Left ventricle myocardium inferior (tissue), 1 donor: ENCODE measurements at regions not wholly inside any gene's neighbourhood (a gene's known extent, or its start where the extent isn't known, plus 50 kb on each side); places are given as distances from the start of the nearest gene placed in this dataset.

Source experiments
- DNase-seq: peaks from one replicate; pipeline ENCODE4 v3.0.0-alpha.2; 2020
- H3K27ac ChIP-seq: fragments of 200-600 bp; replicated peaks from 2 replicates; pipeline ENCODE4 v1.8.0; 2021
- H3K27me3 ChIP-seq: fragments of 200-600 bp; 2 replicates; pipeline ENCODE4 v1.8.0; 2021; ENCODE audit warnings: low read depth
- H3K36me3 ChIP-seq: fragments of 200-600 bp; 2 replicates; pipeline ENCODE4 v1.8.0; 2021
- H3K4me1 ChIP-seq: fragments of 200-600 bp; 2 replicates; pipeline ENCODE4 v1.8.0; 2021
- H3K4me3 ChIP-seq: fragments of 200-600 bp; 2 replicates; pipeline ENCODE4 v1.8.0; 2021; ENCODE audit warnings: mild to moderate bottlenecking, moderate library complexity
- H3K9me3 ChIP-seq: fragments of 200-600 bp; replicated peaks from 2 replicates; pipeline ENCODE4 v1.8.0; 2021
- CTCF ChIP-seq: fragments of 200-600 bp; IDR thresholded peaks from 2 replicates; pipeline ENCODE4 v1.8.0; 2021; ENCODE audit warnings: antibody characterized with exemption, mild to moderate bottlenecking, borderline replicate concordance
- intact Hi-C: fragments of 100-400 bp; cut with micrococcal nuclease; formaldehyde crosslinking; loops from one replicate; pipeline ENCODE4 v1.11.0; 2022
- donor health status: DM: no; HTN: yes; CAD: no; lungs with severe emphysema.

- H3K4me1 ChIP-seq: no peaks in the 10 kb centered on the region
- no peak for TF ChIP-seq CTCF
- intact Hi-C loops: no loop called here
Measured at GRCh38 chr13:55090612-55091011, 2050.1 kb upstream of the PRR20A start.

DNA sequence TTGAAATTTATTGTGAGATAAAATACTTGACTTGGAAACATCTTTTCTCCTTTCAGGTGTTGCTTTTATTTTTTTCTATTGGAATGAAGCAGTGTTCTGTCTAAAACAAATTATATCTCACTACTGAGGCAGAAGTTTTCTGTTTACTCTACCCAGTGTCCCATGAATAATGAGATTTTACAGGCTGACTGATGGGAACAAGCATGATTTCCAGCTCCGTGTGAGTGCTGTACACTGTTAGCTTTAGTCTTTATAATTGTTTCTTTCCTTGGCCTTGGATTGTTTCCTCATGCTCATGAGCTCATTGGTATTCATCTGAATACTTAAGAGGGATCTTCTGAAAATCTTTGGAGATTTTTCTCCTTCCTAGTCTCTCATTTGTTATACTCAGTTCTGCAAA is 2049.5 kb upstream of the PRR20A start:
- Histone ChIP-seq H3K27me3 (no peaks in the 10 kb centered on the region), H3K4me3 (no peak overlapping the region)

More at GRCh38 chr13:55090612-55091011, 2050.1 kb upstream of the PRR20A start:
- Histone ChIP-seq H3K27me3 (no peaks in the 10 kb centered on the region), H3K36me3 (no peaks in the 10 kb centered on the region), H3K4me3 (no peak overlapping the region), H3K9me3 (no peaks in the 10 kb centered on the region), H3K27ac (no peak overlapping the region)
- no peak for DNase-seq

GRCh38 chr13:55106509-55106908 is 2034.2 kb upstream of the PRR20A start:
- H3K27ac ChIP-seq: no peak overlapping the region
- no peaks in the 10 kb centered on the region for H3K27me3 ChIP-seq
- no peak for TF ChIP-seq CTCF
- no peaks in the 10 kb centered on the region for H3K4me1 ChIP-seq
- no peak overlapping the region for H3K4me3 ChIP-seq
- intact Hi-C loops: no loop called here
- DNase-seq: no peak
- H3K36me3 ChIP-seq: no peaks in the 10 kb centered on the region
- H3K9me3 ChIP-seq: no peaks in the 10 kb centered on the region

More for the DNA sequence above, 2049.5 kb upstream of the PRR20A start:
- no peaks in the 10 kb centered on the region for H3K36me3 ChIP-seq
- intact Hi-C loops: no loop called here
- H3K9me3 ChIP-seq: no peaks in the 10 kb centered on the region
- DNase-seq: no peak
- no peaks in the 10 kb centered on the region for H3K4me1 ChIP-seq
- TF ChIP-seq CTCF: no peak
- H3K27ac ChIP-seq: no peak overlapping the region

DNA sequence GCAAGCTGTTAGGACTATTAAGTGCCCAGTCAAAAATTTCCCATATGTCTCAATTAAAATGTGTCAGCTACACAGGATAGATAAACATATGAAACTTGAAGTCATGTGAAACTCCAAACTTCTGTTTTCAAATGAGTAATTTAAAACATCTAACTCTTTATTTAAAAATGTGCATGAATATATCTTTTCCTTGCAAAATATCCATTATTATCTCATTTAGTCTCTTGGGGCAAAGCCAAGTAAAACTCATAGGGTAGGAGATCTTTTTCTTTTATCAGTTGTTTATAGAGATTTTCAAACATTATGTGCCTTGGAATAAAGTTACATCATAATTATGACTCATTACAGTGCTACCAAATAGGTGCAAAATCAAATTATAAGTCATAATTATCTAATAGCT is 2020.1 kb upstream of the PRR20A start:
- intact Hi-C loops: no loop called here
- H3K4me1 ChIP-seq: no peaks in the 10 kb centered on the region
- H3K36me3 ChIP-seq: no peaks in the 10 kb centered on the region
- no peak for TF ChIP-seq CTCF
- H3K27ac ChIP-seq: no peak overlapping the region
- H3K9me3 ChIP-seq: no peaks in the 10 kb centered on the region
- no peak for DNase-seq
- no peak overlapping the region for H3K4me3 ChIP-seq
- no peaks in the 10 kb centered on the region for H3K27me3 ChIP-seq

DNA sequence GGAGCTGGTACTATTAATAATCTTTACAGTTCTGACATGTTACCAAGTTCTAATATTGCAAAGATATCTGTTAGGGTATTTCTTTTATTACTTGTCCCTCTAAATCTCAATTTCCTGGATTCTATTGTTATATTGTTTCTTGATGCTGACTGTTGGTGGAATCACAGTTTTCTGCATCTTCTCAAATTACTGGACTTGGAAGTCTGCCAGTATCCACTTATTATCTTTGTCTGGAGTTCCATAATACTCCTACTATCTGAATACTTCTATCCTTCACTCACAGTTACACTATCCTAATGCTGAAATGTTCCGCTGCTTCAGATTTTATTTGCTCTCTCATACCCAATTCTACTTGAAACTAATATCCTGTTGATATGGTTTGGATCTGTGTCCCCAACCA is 1985.7 kb upstream of the PRR20A start:
- H3K4me1 ChIP-seq: no peaks in the 10 kb centered on the region
- DNase-seq: no peak

More for the DNA sequence above, 1985.7 kb upstream of the PRR20A start:
- no peak overlapping the region for H3K27ac ChIP-seq
- H3K36me3 ChIP-seq: no peaks in the 10 kb centered on the region
- intact Hi-C loops: no loop called here
- no peak for TF ChIP-seq CTCF
- peaks cover 21% of the 10 kb centered on the region for H3K9me3 ChIP-seq
- H3K4me3 ChIP-seq: no peak overlapping the region
- H3K27me3 ChIP-seq: no peaks in the 10 kb centered on the region
